ENCODE measurements at regions not wholly inside any gene's neighbourhood (a gene's known extent, or its start where the extent isn't known, plus 50 kb on each side); places are given as distances from the start of the nearest gene placed in this dataset.

- TF ChIP-seq CTCF (IDR thresholded peaks at IDR 0.05) (no peak), POLR2A (IDR thresholded peaks at IDR 0.05) (no peak), EP300 (IDR thresholded peaks at IDR 0.05) (no peak)
Measured at GRCh38 chr11:115684699-115685098, 180.5 kb upstream of the CADM1 start.
